ENCODE measurements at regions not wholly inside any gene's neighbourhood (a gene's known extent, or its start where the extent isn't known, plus 50 kb on each side); places are given as distances from the start of the nearest gene placed in this dataset.

DNA sequence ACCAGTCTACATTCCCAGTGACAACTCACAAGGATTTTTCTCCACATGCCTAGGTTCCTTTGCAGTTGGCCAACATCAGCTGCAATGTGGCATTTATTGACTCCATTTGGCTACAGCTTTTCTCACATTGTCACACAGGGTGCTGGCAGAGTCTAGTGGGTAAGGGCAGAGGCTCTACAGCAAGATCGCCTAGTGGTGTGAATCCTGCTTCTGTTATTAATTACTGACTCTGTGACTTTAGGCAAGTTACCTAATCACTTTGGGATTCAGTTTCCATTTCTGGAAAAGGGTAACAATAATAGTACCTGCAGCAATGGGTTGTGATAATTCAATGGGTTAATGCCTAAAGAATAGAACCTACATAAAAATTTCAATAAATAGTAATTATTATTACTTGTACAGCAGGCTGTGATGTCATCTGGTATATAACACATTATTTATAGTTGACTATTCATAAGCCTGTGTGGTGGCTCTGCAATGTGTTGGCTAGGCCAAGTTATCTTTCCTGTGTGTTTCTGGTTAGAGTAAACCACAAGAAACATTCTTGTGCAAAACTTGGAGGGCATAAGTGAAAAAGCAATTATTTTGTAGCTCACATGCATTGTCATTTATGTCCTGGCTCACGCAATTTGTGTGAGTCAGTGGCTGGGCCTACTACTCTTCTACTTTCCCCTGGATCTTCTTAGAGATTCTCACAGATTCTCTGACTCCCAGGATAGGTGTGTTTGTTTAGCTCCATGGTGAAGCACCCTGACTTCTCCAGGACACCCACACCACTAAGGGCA lies 59.5 kb downstream of the PTGS2 start:
- peak; percentile 98 for DNase-seq

DNA sequence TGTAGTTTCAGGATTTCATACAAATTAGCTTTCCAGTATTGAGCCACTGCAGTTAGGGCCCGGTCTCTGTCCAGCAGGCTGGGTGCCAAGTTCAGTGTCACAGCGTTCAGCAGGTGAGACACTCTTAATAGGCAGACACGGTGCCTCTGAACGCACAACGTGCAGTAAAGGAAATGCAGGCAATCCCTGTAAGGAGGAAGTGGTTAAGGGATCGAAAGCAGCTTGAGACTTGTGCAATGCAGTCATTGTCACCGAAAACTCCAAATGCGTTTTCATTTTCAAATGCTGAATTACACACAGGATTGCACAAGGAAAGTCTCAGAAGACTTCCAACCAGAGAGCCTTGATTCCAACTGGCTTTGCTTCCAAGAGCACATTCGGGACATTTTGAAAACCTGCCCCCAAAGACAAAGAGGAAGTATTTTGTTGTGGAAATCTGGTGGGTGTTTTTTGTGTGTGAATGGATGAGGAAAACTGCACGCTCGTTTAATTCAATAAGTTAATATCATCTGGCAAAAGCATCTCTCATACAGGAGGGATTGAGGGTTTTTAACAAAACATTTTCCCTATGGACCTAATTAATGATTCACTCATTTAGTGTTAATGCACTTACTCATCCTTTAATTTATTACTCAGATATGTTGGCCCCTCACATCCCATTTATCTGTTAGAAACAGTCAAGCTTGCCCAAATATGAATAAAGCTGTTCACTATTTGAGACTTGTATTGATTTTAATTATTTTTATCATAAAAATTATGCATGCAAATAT lies 61.6 kb downstream of the PTGS2 start:
- peak; percentile 82 for DNase-seq

DNA sequence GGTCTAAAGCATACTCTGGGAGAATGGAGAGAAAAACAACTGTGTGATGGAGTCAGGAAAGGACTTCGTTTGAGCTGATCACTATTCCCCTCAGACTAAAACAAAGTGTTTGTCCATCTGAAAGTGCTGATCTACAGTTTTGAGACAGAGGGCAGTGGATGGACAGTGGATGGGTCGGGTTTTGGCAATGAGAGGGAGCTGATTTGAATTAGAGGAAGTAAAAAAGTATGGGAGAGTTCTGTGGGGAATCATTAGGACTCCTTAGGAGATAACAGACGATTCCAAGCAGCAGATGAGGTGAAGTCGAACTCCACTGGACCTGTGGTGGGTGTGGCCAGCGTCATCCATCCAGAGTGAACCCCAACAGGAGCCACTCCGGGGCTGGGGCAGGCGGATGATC lies 62.3 kb downstream of the PTGS2 start:
- DNase-seq: peak; percentile 9

DNA sequence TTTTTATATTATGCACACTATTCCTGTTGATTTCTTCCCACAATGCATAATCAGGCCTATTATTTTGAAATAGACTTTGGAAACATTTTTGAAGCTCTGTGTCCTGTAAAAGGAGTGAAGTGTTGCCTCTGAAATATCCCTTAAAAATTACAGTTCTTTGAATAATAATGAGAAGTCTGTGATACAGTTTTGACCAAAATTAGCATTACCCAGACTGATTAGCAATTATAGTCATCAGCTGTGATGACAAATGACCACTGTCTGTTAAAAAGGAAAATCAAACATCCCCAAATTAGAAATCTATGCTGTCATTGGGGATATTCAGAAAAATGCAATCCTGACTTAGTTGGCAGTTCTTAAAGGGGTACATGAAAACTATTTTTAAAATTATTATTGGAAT lies 63.7 kb downstream of the PTGS2 start:
- no peak for DNase-seq

DNA sequence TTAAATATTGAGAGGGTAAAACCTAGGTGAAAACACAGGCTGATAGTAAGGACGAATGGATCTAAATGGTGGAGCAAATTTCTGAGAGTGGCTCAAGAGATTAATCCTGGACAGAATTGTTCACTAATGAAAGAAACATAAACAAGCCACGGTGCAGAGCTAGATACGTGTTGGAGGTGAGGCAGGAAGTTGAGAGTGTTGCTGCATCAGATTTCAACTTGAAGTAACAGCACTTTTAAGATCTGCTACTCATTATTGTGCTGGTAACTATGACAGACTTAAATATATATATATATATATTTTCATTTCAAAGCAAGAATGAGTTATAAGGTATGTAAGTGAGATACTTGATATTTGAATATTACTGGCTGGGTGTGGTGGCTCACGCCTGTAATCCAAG lies 64.9 kb downstream of the PTGS2 start:
- DNase-seq: no peak

DNA sequence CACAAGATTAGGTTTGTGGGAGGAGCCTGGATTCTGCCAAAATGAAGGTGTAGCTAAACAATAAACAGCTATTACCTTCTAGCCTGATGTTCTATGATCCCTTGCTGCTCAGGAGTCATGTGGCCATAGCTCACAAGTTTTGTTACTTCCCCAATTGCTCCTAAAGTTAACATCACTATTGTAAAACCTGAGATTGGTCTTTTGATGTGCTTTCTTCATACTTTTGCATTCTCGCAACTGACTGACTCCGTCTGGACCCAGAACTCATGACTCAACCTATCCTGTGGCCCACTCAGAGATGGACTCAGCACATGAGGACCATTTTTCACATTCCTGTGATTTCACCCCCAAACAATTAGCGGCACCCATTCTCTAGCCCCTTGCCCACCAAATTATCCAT lies 69.1 kb downstream of the PTGS2 start:
- DNase-seq: no peak

DNA sequence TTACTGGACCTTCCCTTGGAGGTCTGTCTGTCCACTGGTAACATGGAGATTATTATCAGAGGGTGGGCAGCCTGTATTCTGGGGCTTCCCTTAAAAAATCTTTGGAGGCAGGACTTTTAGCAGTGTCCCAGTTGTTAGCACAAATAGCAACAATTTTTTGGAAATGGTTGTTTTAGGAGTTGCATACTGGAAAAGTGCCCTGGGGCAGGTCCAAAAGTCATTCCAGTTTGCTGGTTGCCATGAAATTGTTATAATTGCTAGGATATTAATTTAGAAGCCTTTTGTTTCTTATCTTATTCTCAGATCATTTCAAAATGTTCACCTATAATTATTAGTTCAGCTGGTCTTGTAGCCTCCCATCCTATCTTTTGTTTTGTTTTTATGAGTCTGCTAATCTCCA lies 71.0 kb downstream of the PTGS2 start:
- DNase-seq: no peak

DNA sequence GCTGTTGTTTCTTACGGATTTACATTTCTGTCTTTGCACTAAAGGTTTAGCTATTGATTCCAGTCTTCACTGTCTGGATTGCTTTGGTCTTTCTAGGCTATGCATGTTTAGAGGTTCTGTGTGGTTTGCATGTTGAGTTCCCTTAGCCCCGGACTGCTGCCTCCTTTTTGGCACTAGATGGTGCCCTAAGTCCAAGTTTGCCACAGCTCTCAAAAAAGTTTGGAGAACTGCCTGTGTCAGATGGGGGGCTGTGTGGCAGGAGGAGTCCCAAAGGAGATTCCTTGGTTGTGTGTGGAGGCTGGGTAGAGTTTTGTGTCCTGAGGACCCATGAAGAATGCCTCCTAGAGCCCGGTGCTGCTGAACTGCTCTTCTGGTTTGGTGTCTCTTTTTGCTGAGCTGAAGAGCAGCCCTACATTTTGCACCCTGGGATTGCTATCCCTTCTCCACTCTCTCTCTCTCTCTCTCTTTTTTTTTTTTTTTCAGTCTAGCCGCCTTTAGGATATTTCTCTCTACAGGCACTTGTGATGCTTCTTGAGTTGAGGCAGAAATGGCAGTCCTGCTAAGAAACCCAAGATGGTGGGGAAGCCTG lies 74.4 kb downstream of the PTGS2 start:
- peak; percentile 85 for DNase-seq

DNA sequence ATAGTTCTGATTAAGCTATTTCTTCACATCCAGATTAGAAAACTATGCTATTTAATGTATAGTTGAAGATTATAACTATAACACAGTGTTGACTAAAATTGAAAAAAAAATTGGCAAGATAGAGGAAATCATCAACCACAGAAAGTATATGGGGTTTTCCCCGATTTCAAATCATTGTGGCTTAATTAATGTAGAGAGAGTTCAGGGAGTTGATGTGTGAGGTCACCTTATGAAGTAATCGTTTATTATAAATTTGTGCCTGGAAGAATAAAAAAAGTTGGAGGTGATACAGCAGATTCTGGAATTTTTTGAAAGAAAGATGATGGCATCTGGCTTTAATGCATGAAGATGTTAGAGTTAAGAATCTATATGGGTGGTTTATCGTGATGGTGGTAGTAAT lies 84.3 kb downstream of the PTGS2 start:
- no peak for DNase-seq

DNA sequence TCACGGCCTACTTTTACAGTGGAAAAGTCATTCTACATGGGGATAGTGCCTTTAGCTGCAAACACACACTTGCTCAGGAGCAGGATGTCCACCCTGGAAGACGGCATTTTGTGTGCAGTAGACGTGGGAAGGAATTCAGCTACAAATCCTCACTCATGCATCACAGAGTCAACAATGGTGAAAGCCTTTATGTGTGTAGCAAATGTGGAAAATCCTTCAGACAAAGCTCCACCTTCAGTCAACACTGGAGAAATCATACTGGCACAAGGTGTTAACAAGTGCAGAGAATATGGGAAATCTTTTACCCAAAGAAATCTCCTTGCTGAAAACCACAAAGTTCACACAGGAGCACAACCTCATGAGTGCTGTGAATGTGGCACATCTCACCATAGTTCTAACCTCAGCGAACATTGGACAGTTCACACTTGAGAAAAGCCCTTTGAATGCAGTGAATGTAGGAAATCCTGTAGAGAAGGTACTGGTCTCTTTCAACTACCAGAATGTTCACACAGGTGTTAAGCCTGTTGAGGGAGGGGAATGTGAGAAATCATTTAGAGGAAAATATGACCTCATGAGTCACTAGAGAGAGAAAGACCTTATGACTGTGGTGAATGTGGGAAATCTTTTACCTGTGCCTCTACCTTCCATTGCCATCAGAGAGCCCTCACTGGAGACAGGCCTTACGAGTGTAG lies 101.8 kb downstream of the PTGS2 start:
- no peak for DNase-seq

DNA sequence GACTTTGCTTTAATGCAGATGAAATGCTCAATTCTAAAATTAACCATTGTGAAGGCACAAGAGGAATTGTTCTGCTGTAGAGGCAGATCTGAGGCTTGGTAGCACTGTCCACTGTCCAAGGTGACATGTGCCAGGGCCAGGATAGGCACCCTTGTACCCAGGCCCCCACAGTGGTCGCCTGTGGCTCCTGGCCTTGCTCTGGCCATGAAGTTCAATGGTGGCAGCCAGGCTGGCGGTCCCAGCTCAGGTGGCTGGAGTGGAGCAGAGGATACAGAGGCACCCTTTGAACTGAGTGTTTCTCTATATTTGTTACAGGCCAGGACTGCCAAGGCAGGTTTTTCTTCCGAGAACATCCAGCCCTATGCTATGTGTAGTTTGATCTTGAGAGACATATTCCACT lies 102.6 kb downstream of the PTGS2 start:
- DNase-seq: no peak

DNA sequence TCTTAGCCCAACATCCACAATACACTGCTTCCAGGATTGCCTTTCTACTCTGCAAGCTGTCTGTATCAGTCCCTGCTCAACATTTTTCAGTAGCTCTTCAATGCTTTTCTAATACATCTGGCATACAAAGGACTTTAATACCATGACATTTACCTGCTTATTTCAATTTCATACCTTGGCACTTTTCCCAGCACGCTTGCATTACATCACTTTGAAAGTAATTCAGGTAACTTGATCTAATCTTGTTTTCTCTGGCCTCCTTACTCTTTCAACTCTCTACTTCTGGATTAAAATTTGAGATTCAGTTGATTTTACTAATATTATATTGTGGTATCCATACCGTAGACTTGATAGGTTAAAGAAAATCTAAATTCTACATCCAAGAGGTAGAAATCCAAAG lies 103.0 kb downstream of the PTGS2 start:
- no peak for DNase-seq

DNA sequence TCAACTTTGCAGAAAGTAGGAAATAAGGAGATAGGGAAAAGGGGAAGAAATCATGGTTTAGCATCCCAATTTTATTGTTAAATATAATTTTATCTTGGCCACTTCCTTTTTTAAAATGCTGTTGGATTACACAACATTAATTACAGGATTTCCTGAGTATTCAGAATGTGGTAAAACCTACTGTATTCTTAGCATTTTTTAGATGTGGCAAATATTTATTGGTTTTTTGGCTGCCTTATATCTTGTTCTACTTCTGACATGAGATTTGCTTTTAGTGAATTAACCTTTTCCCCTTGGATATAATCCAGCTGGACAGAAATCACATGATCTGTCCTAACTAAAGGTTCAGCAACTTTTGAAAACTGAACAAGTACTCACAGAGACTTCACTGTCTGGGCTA lies 104.9 kb downstream of the PTGS2 start:
- DNase-seq: peak; percentile 74

DNA sequence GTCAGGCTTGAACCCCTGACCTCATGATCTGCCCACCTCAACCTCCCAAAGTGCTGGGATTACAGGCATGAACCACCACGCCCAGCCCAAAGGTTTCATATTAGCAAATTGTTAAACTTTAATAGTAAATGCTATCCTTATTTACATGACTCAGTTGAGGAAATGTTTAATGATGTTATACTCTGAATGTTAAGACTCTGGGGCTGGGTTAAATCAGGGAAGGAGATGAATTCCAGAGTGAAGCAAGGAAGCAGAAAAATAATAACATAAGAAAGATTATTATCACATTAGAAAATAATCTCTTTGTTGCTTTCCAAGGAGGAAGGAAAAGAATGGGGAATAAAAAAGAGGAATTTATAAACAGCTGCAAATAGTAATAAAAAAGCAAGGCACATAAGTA lies 105.3 kb downstream of the PTGS2 start:
- peak; percentile 17 for DNase-seq

DNA sequence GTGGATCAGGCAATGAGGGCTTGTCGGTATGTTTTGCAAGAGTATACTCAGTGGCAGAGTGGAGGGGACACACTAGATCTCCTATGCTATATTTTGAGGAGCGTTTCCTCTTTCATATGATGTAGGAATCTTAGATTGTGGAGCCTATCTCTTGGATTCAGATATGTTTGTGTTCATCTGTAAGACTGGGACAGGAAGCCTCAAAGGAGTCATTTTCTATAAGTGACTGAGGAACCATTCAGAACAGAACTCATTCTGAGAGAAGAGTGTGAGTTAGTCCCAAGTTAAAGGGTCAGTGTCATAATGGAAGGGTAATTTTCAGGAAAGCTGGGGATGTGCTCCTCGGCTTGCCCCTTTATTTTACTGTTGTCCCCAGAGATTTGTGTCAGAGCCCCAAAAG lies 107.7 kb downstream of the PTGS2 start:
- no peak for DNase-seq

DNA sequence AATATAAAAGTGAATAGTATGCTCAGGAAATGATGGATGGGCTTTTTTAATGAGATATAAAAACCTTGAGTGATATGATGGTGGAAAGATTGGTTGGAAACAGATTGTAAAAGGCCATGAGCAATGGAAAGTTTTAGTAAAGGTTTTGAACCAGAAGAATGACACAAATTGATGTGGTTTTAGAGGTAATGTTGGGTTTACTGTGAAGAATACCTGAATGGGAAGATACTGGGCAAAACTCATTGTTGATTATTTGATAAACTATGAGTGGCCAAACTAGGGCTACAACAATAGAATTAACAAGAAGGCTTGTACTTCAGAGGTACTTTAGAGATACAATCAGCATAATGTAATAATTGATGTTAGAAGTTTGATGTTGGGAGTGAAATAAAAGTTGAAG lies 108.5 kb downstream of the PTGS2 start:
- no peak for DNase-seq

DNA sequence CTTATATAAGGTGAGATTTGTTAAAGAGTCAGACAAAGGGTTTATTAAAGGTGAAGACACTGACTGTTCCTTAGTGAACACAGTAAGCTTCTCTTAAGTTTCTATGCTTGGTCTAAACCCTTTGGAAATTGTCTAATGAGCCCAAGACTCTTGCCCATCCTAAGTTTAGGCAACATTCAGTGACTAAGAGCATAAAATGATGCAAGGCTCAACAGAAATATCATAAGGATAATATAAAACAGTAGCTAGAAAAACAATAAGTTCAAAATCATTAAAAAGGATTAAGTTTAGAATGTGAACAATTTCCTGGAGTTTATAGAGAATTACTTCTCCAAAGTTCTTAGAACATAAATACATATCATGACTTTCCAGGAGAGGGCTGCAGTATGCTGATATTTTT lies 108.9 kb upstream of the PDC start:
- peak; percentile 67 for DNase-seq

DNA sequence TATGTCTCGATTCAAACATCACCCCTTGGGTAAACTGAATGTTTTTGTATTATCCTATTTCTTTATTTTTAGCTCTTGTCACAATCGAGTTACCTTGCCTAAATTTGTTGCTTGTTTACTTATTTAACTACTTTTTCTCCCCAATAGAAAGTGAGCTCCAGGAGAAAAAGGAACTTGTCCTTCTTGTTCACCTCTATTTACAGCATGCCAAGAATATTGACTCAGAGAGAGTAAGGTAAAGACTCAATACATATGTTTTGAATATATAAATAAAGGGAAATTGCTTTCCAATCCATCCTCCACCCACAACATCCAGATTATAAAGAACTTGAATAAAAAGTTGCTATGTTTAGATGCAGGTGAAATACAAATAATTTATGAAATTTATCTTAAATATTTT lies 107.3 kb upstream of the PDC start:
- no peak for DNase-seq

DNA sequence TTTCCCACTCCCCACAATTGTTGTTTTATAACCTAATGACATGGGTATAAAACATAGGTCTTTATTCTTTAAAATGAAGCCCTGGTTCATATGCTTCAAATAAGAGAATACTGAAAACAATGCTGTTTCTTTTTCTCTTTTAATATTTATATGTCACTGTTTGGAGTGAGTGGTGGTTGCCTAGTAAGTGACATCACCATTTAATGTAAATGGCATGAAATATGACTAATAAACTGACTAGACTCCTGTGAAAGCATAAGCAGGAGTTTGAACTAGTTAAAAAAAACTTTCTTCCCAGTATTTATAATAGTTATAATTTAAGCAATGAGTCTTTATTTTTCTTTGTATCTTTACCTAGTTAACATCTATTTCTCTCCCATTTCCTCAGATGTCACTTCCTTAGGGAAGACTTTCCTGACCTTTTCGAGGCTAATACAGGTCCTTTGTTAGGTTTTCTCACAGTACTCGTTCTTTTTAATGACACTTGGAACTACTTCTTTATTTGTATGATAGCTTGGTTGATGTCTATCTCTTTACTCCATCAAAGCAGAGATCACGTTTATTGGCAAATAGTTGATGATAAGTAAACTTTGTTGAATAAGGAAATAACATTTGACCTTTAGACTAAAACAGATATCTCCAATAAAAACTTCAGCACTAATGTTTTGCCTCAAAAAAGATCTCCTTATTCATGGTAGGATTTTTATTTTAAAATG lies 105.4 kb upstream of the PDC start:
- DNase-seq: peak; percentile 76

DNA sequence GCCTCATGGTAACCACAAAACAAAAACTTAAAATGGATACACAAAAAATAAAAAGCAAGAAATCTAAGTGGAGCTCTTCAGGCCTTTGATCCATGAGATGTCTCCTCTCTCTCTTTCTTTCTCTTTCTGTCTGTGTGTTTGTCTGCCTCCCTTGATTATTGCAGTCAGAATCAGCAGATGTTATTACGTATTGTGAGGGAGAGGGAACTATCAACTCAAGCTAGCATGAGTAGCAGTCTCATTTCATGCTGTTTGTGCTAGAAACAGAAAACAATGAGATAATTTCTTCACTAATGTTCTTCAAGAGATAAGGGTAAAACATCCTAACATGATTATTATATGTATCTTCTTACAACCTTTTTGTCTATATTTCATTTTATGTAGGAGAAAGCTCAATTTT lies 103.7 kb upstream of the PDC start:
- DNase-seq: peak; percentile 33

DNA sequence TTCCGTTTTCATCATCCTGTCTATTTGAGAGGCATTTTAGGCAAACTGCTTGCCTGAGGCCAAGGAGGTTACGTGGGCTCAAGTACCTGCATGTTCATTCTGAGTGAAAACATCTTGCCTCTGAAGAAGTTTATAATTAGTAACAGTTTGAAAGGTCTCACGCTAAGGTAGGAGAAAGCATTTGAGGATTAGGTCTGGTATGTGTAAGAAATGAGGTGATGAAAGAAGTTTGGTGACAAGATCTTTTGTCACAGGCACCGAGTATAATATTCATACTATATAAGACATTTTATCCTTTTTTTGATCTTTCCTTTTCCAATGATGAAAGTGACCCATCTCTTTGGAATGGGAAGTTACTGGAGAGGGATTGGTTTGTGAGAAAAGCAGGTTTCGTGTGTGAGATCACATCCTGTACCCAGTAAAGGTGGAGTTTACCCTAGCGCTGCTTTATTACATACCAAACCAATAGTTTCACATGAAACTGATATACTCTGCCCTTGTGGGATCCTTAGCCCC lies 98.7 kb upstream of the PDC start:
- peak; percentile 93 for DNase-seq

DNA sequence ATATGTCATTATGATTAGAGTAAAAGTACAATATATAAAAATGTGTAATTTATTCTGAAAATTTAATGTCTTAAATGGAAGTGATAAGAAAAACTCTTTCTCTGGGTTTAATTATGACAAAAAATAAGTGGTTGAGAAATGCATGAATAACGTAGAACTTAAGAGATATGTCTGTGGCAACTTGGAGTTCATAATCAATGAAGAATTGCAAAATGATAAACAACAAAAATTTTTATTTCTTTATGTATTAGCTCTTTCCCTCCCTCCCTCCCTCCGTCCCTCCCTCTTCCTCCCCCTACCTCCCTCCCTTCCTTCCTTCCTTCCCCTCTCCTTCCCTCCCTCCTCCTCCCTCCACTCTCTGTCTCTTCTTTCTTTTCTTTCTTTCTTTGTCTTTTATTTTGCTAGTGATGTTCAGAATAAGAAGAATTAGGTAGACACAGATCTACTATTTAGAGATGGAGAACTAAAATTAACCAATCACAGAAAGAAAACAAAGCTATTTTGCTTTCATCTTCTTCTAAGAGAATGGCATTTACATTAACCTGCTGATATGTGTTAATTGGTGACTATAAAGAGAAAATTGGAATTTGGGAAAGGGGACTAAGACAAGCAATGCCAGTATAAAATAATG lies 96.3 kb upstream of the PDC start:
- DNase-seq: no peak
